A549 (cell line): ENCODE measurements at regions not wholly inside any gene's neighbourhood (a gene's known extent, or its start where the extent isn't known, plus 50 kb on each side); places are given as distances from the start of the nearest gene placed in this dataset.

Experiments used
- ATAC-seq, 2 experiments: fragments of 200-7000 bp in 1 of 2; fragments of >200 bp in 1 of 2; cut with Nextera tagmentation in 1 of 2; cut with Tn5 transposase in 1 of 2; 3 replicates each; pipeline versions ENCODE4 v1.8.0 to v1.9.1; 2018 to 2020; ENCODE audit warnings: mild to moderate bottlenecking in 1 of 2, moderate library complexity in 1 of 2
- CTCF ChIA-PET: fragments of 300-600 bp; sonication (Branson Sonifier 250); formaldehyde crosslinking; extraction: SDS; loops from one replicate; lab custom pipeline; 2021; ENCODE audit warnings: antibody characterized with exemption, inconsistent platforms; lab: Yijun Ruan, JAX
- POLR2A ChIA-PET: fragments of 350-600 bp; formaldehyde crosslinking; extraction: SDS; loops from one replicate; lab custom pipeline; 2021; ENCODE audit warnings: antibody characterized with exemption, inconsistent platforms; lab: Yijun Ruan, JAX
- DNase-seq, 2 experiments: peaks; one replicate each; pipeline versions ENCODE4 v3.0.0 to v3.0.0-alpha.2; 2011 to 2016; ENCODE audit warnings: low read depth in 1 of 2, low spot score in 1 of 2
- FAIRE-seq: peaks from 2 replicates; lab custom pipeline; 2011; peaks lifted over from hg19 to GRCh38; lab: Jason Lieb, UNC
- H3K27ac ChIP-seq, 2 experiments: fragments of >200 bp; sonication (Bioruptor Twin); formaldehyde crosslinking; 3 replicates each; pipeline ENCODE4 v1.5.1; 2016 to 2017
- H3K4me1 ChIP-seq: fragments of >200 bp; sonication (Bioruptor Twin); formaldehyde crosslinking; 3 replicates; pipeline ENCODE4 v1.6.1; 2016
- H3K4me2 ChIP-seq: fragments of >200 bp; sonication (Bioruptor Twin); formaldehyde crosslinking; 3 replicates; pipeline ENCODE4 v1.6.1; 2016
- H3K4me3 ChIP-seq: fragments of >200 bp; sonication (Bioruptor Twin); formaldehyde crosslinking; 3 replicates; pipeline ENCODE4 v1.5.1; 2016
- H3K9me3 ChIP-seq: fragments of >200 bp; sonication (Bioruptor Twin); formaldehyde crosslinking; 3 replicates; pipeline ENCODE4 v1.6.1; 2016
- CBX2 ChIP-seq: fragments of 200-600 bp; sonication (generic); IDR thresholded peaks from 2 replicates; pipeline ENCODE4 v1.6.1; 2016; ENCODE audit warnings: low read depth, mild to moderate bottlenecking, borderline replicate concordance
- EHF ChIP-seq: fragments of 250-450 bp; sonication (Bioruptor Pico); IDR thresholded peaks from 2 replicates; pipeline ENCODE4 v1.5.0; 2020; ENCODE audit warnings: mild to moderate bottlenecking
- GATA3 ChIP-seq: IDR thresholded peaks from 2 replicates; pipeline ENCODE4 v1.6.1; 2012; ENCODE audit warnings: borderline replicate concordance
- HOXA7 ChIP-seq: fragments of 250-450 bp; sonication (Bioruptor Pico); IDR thresholded peaks from 2 replicates; pipeline ENCODE4 v1.5.0; 2020; ENCODE audit warnings: mild to moderate bottlenecking, moderate library complexity
- HOXB5 ChIP-seq: fragments of 250-450 bp; sonication (Bioruptor Pico); IDR thresholded peaks from 2 replicates; pipeline ENCODE4 v1.5.0; 2020; ENCODE audit warnings: mild to moderate bottlenecking, moderate library complexity
- JUN ChIP-seq, 2 experiments: fragments of >200 bp; sonication (Bioruptor Twin); formaldehyde crosslinking; IDR thresholded peaks; 2 replicates in 1 of 2; 3 replicates in 1 of 2; pipeline ENCODE4 v1.6.1; 2016 to 2017
- JUNB ChIP-seq: fragments of >200 bp; sonication (Bioruptor Twin); formaldehyde crosslinking; IDR thresholded peaks from 2 replicates; pipeline ENCODE4 v1.6.1; 2016
- KDM5A ChIP-seq: fragments of 200-600 bp; sonication (generic); IDR thresholded peaks from 2 replicates; pipeline ENCODE4 v1.6.1; 2016; ENCODE audit warnings: antibody characterized with exemption, mild to moderate bottlenecking
- MAFK ChIP-seq: fragments of 450-650 bp; IDR thresholded peaks from 2 replicates; pipeline ENCODE4 v1.6.1; 2014; ENCODE audit not compliant: partially characterized antibody
- MAZ ChIP-seq: fragments of 150-350 bp; IDR thresholded peaks from 2 replicates; pipeline ENCODE4 v1.6.1; 2014; ENCODE audit warnings: antibody characterized with exemption, low read depth, low read length, borderline replicate concordance
- MYC ChIP-seq: IDR thresholded peaks from 2 replicates; pipeline ENCODE4 v1.6.1; 2012; ENCODE audit warnings: mild to moderate bottlenecking, inconsistent platforms, low read length, improper control_type of control experiment, borderline replicate concordance
- PHF8 ChIP-seq: fragments of 200-600 bp; sonication (generic); IDR thresholded peaks from 2 replicates; pipeline ENCODE4 v1.6.1; 2016; ENCODE audit warnings: low read depth, mild to moderate bottlenecking, antibody characterized with exemption, moderate library complexity, borderline replicate concordance
- RAD21 ChIP-seq, 2 experiments: fragments of >200 bp in 1 of 2; sonication (Bioruptor Twin) in 1 of 2; formaldehyde crosslinking in 1 of 2; IDR thresholded peaks in 1 of 2; conservative IDR thresholded peaks in 1 of 2; 2 replicates in 1 of 2; 3 replicates in 1 of 2; pipeline ENCODE4 v1.6.1; 2012 to 2018; ENCODE audit warnings: inconsistent platforms in 1 of 2
- RCOR1 ChIP-seq: fragments of 150-350 bp; IDR thresholded peaks from 2 replicates; pipeline ENCODE4 v1.6.1; 2014; ENCODE audit warnings: antibody characterized with exemption, low read length, low read depth
- RNF2 ChIP-seq: fragments of 200-600 bp; sonication (generic); IDR thresholded peaks from 2 replicates; pipeline ENCODE4 v1.6.1; 2016; ENCODE audit warnings: low read depth, mild to moderate bottlenecking, antibody characterized with exemption, moderate library complexity, borderline replicate concordance
- SMC3 ChIP-seq: fragments of >200 bp; sonication (Bioruptor Twin); formaldehyde crosslinking; IDR thresholded peaks from 3 replicates; pipeline ENCODE4 v1.6.1; 2018; ENCODE audit warnings: inconsistent platforms
- SREBF2 ChIP-seq: fragments of 450-650 bp; IDR thresholded peaks from 2 replicates; pipeline ENCODE4 v1.6.1; 2014; ENCODE audit warnings: mild to moderate bottlenecking, moderate library complexity
- TFCP2L1 ChIP-seq: fragments of 250-450 bp; sonication (Bioruptor Pico); IDR thresholded peaks from 2 replicates; pipeline ENCODE4 v1.5.0; 2021; ENCODE audit warnings: mild to moderate bottlenecking
- TP53 ChIP-seq: fragments of 250-450 bp; sonication (Bioruptor Pico); IDR thresholded peaks from 2 replicates; pipeline ENCODE4 v1.5.0; 2021; ENCODE audit warnings: mild to moderate bottlenecking, moderate library complexity
- WGBS: methylation state at CpG from one replicate; pipeline ENCODE4 v1.1.6; 2017; ENCODE audit errors: missing lambda C conversion rate; 5-methylcytosine and 5-hydroxymethylcytosine counted together
- TF ChIP-seq, protein P1 (sequence below): fragments of 450-650 bp; IDR thresholded peaks from 2 replicates; pipeline ENCODE4 v1.6.1; 2014; ENCODE audit warnings: antibody characterized with exemption
- TF ChIP-seq, protein P2 (sequence below): fragments of >200 bp; sonication (Bioruptor Twin); formaldehyde crosslinking; IDR thresholded peaks from 2 replicates; pipeline ENCODE4 v1.6.1; 2016
- TF ChIP-seq, protein P3 (sequence below): IDR thresholded peaks from 2 replicates; pipeline ENCODE4 v1.6.1; 2012
- TF ChIP-seq, protein P4 (sequence below): IDR thresholded peaks from 2 replicates; pipeline ENCODE4 v1.6.1; 2012; ENCODE audit warnings: low read depth, borderline replicate concordance

DNA sequence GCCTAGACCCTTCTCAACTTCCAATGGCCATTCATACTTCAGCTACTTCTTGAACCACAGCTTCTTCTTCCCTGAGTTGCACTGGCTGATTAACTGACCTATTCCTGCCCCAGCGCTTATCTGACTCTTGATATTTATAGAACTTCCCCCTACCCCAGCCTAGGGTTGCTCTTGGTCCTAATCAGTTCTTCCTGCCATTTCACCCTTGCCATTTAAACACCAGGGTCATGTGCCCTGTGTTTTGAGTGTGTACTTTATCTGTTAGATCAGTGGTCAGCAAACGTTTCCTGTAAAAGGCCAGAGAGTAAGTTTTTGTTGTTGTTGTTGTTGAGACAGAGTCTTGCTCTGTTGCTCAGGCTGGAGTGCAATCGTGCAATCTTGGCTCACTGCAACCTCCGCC lies 82.4 kb upstream of the COX10 start:
- ChIA-PET CTCF (interaction anchor here (1.1 kb wide), 1 partner anchor 31 kb away, joined by 3 read pairs; no protein-coding TSS in a partner anchor), POLR2A (no interaction called here)
- Histone ChIP-seq H3K9me3 (no peaks in the 10 kb centered on the region), H3K27ac (no peak overlapping the region), H3K4me2 (no peak overlapping the region), H3K4me1 (no peaks in the 10 kb centered on the region), H3K4me3 (no peak overlapping the region)
- ATAC-seq, result no peak
- no peak for FAIRE-seq
- DNase-seq, result no peak
- no peak for TF ChIP-seq MAFK
- 58% methylated on average over 4 of the region's 4 CpGs for WGBS

DNA sequence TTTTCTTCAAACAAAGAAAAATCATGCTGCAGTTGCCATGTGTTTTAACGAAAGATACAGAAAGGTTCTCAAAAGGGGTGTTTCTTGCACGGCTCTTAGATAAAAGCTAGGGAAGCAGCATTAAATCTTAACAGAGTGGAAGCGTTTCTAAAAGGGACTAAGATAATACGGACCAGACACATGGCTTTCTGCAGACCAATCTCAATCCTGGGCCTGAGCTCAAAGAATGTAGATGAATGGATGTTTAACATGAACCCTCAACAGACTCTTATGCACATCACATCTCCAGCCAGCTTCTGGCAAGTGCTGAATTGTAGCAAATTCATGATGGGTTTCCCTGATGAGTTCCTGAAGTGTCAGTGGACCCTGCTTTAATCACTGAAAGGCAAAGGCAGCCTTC lies 80.2 kb upstream of the COX10 start:
- ATAC-seq, result no peak
- FAIRE-seq, result no peak
- 64% methylated on average over 4 of the region's 4 CpGs for WGBS
- H3K9me3 ChIP-seq, result no peaks in the 10 kb centered on the region
- POLR2A ChIA-PET, result no interaction called here
- no peak overlapping the region for H3K27ac ChIP-seq
- DNase-seq, result no peak
- CTCF ChIA-PET, result interaction anchor here (1.6 kb wide), 1 partner anchor 8 kb away, joined by 3 read pairs; no protein-coding TSS in a partner anchor
- H3K4me2 ChIP-seq, result no peak overlapping the region
- TF ChIP-seq JUNB, result no peak
- no peak for TF ChIP-seq RAD21 (conservative IDR thresholded peaks at IDR 0.05 in 1 of 2, IDR thresholded peaks at IDR 0.05 in 1 of 2)
- TF ChIP-seq MYC, result no peak
- TF ChIP-seq KDM5A, result no peak
- TF ChIP-seq EHF (CRISPR knock-in tag), result no peak
- TF ChIP-seq MAZ, result no peak
- no peak for TF ChIP-seq CBX2
- TF ChIP-seq RCOR1, result no peak
- no peak for TF ChIP-seq SREBF2
- no peak for TF ChIP-seq GATA3
- no peak for TF ChIP-seq TP53 (CRISPR knock-in tag)
- TF ChIP-seq, protein P1, sequence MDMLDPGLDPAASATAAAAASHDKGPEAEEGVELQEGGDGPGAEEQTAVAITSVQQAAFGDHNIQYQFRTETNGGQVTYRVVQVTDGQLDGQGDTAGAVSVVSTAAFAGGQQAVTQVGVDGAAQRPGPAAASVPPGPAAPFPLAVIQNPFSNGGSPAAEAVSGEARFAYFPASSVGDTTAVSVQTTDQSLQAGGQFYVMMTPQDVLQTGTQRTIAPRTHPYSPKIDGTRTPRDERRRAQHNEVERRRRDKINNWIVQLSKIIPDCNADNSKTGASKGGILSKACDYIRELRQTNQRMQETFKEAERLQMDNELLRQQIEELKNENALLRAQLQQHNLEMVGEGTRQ, result no peak
- TF ChIP-seq, all 56 proteins: peak for 0
- Histone ChIP-seq H3K4me3 (no peak overlapping the region), H3K4me1 (no peaks in the 10 kb centered on the region)

DNA sequence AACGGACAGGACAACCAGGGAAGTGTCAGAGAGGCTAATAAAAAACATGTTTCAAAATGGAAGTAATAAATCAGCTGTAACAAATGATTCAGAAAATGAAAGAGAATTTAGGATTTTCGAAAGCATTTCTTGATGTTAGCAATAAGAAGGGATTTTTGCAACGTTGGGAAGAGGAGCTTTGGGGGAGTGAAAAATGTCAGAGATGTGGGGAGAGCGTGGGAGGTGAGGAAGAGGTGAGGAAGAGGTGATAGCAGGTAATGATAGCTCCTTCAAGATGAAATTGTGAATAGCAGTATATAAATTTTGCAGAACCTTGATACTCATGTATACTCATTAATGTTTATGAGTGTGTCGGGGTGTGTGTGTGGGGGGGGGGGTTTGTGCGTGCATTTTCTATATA lies 76.2 kb upstream of the COX10 start:
- Histone ChIP-seq H3K27ac (no peak overlapping the region), H3K4me3 (no peak overlapping the region), H3K4me1 (no peaks in the 10 kb centered on the region), H3K9me3 (no peaks in the 10 kb centered on the region), H3K4me2 (no peak overlapping the region)
- TF ChIP-seq JUN (IDR thresholded peaks at IDR 0.05) (no peak), RCOR1 (no peak), EHF (CRISPR knock-in tag) (no peak), HOXB5 (CRISPR knock-in tag) (no peak), RNF2 (no peak), PHF8 (no peak), GATA3 (no peak), TFCP2L1 (CRISPR knock-in tag) (no peak), HOXA7 (CRISPR knock-in tag) (no peak), SMC3 (no peak)
- TF ChIP-seq, protein P1, result no peak
- TF ChIP-seq, protein P2, sequence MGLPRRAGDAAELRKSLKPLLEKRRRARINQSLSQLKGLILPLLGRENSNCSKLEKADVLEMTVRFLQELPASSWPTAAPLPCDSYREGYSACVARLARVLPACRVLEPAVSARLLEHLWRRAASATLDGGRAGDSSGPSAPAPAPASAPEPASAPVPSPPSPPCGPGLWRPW, result no peak
- TF ChIP-seq, protein P3, sequence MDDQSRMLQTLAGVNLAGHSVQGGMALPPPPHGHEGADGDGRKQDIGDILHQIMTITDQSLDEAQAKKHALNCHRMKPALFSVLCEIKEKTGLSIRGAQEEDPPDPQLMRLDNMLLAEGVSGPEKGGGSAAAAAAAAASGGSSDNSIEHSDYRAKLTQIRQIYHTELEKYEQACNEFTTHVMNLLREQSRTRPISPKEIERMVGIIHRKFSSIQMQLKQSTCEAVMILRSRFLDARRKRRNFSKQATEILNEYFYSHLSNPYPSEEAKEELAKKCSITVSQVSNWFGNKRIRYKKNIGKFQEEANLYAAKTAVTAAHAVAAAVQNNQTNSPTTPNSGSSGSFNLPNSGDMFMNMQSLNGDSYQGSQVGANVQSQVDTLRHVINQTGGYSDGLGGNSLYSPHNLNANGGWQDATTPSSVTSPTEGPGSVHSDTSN, result no peak
- TF ChIP-seq, protein P4, sequence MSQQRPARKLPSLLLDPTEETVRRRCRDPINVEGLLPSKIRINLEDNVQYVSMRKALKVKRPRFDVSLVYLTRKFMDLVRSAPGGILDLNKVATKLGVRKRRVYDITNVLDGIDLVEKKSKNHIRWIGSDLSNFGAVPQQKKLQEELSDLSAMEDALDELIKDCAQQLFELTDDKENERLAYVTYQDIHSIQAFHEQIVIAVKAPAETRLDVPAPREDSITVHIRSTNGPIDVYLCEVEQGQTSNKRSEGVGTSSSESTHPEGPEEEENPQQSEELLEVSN, result no peak
- ChIA-PET CTCF (no interaction called here), POLR2A (no interaction called here)
- no peak for ATAC-seq
- FAIRE-seq, result no peak
- WGBS, result 44% methylated on average over 6 of the region's 6 CpGs
- no peak for DNase-seq
